Peyer's patch (tissue), 4 donors: ENCODE measurements at regions not wholly inside any gene's neighbourhood (a gene's known extent, or its start where the extent isn't known, plus 50 kb on each side); places are given as distances from the start of the nearest gene placed in this dataset.

Experiments
- DNase-seq, 3 donors: peaks; one replicate each; pipeline ENCODE4 v3.0.0-alpha.2; 2017 to 2019
- H3K27ac ChIP-seq, 4 donors: fragments of 200-600 bp; sonication (generic); one replicate each; pipeline ENCODE4 v1.5.1; 2016 to 2019
- H3K27me3 ChIP-seq, 2 donors: fragments of 200-600 bp; sonication (generic); one replicate each; pipeline ENCODE4 v1.5.1; 2019
- H3K36me3 ChIP-seq, 3 donors: fragments of 200-600 bp; sonication (generic); one replicate each; pipeline ENCODE4 v1.5.1; 2016 to 2019
- H3K4me1 ChIP-seq, 4 donors: fragments of 200-600 bp; sonication (generic); one replicate each; pipeline ENCODE4 v1.5.1; 2016 to 2019
- H3K4me3 ChIP-seq, 4 donors: fragments of 200-600 bp; sonication (generic); 1 replicate in 3 of 4; 2 replicates in 1 of 4; pipeline ENCODE4 v1.5.1; 2016 to 2019; ENCODE audit warnings: mild to moderate bottlenecking in 1 of 4
- H3K9me3 ChIP-seq, 4 donors: fragments of 200-600 bp; sonication (generic); one replicate each; pipeline ENCODE4 v1.5.1; 2016 to 2019; ENCODE audit warnings: mild to moderate bottlenecking in 1 of 4
- POLR2A ChIP-seq, 2 donors: fragments of 450-650 bp; IDR thresholded peaks; one replicate each; pipeline ENCODE4 v1.5.1; 2017; ENCODE audit warnings: antibody characterized with exemption in 2 of 2, mild to moderate bottlenecking in 2 of 2, moderate library complexity in 2 of 2
- TF ChIP-seq, protein P1 (sequence below), 6 experiments: fragments of 450-650 bp in 4 of 6; fragments of 200-600 bp in 2 of 6; sonication (generic) in 1 of 6; IDR thresholded peaks; one replicate each; pipeline ENCODE4 v1.5.1; 2017 to 2019; ENCODE audit warnings: antibody characterized with exemption in 6 of 6, mild to moderate bottlenecking in 3 of 6, moderate library complexity in 1 of 6

DNA sequence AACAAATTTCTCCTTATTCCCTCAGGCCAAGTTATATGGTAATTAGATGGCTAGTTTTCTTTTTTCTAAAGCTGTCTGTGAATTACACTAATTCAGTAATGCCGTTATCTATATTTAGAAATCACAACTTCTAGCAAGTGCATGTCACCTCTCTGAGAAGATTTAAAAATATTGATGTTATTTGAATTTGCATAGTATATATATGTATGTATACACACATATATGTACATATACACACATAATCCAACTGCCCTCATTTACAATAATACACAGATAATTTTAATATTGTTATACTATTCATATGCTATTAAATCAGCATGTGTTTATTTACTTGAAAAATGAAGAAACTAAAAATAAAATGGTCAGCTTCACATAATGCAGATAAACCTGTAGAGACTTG, 563.9 kb downstream of the SLC16A7 start:
- H3K27ac ChIP-seq, result no peak overlapping the region
- no peaks in the 10 kb centered on the region for H3K27me3 ChIP-seq
- H3K4me3 ChIP-seq, result no peak overlapping the region
- H3K4me1 ChIP-seq, result no peaks in the 10 kb centered on the region
- TF ChIP-seq, protein P1, sequence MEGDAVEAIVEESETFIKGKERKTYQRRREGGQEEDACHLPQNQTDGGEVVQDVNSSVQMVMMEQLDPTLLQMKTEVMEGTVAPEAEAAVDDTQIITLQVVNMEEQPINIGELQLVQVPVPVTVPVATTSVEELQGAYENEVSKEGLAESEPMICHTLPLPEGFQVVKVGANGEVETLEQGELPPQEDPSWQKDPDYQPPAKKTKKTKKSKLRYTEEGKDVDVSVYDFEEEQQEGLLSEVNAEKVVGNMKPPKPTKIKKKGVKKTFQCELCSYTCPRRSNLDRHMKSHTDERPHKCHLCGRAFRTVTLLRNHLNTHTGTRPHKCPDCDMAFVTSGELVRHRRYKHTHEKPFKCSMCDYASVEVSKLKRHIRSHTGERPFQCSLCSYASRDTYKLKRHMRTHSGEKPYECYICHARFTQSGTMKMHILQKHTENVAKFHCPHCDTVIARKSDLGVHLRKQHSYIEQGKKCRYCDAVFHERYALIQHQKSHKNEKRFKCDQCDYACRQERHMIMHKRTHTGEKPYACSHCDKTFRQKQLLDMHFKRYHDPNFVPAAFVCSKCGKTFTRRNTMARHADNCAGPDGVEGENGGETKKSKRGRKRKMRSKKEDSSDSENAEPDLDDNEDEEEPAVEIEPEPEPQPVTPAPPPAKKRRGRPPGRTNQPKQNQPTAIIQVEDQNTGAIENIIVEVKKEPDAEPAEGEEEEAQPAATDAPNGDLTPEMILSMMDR (IDR thresholded peaks at IDR 0.05), result no peak
- TF ChIP-seq POLR2A (IDR thresholded peaks at IDR 0.05), result no peak
- H3K9me3 ChIP-seq, result no peaks in the 10 kb centered on the region
- DNase-seq, result no peak
- no peaks in the 10 kb centered on the region for H3K36me3 ChIP-seq

DNA sequence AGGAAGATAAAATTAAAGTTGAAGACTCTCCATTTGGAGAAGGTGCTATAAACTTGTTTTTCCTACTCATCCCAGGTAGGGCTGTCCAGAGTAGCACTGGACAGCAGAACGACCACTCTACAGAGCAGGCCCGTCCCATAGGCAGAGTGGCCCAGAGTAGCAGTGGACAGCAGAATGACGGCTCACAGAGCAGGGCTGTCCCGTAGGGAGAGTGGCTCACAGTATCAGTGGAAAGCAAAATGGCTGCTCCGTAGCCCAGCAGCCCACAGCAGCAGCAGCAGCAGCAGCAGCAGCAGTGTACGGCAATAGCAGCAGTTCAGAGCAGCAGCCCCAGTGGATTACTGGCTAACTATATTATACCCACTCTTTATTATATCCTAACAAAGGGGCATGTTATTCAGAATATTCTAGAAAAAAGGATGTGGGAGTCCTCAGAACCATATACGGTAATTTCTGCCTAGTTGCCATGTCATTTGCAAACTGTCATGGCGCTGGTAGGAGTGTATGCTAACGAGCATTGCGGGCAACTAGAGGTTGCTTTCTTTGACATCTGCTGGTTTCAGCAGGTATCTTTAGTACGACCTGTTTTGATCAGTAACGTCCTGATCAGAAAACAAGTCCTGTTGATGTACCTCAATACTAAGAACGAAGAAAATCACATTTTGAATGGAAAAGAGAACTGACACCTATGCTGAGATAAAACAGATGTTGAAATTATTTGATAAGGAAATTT, 567.3 kb downstream of the SLC16A7 start:
- TF ChIP-seq, protein P1 (IDR thresholded peaks at IDR 0.05), result no peak
- no peak for TF ChIP-seq POLR2A (IDR thresholded peaks at IDR 0.05)
- no peak overlapping the region for H3K4me3 ChIP-seq
- H3K27ac ChIP-seq, result no peak overlapping the region
- H3K9me3 ChIP-seq, result no peaks in the 10 kb centered on the region
- no peaks in the 10 kb centered on the region for H3K36me3 ChIP-seq
- DNase-seq, result no peak
- H3K4me1 ChIP-seq, result no peaks in the 10 kb centered on the region
- H3K27me3 ChIP-seq, result no peaks in the 10 kb centered on the region

DNA sequence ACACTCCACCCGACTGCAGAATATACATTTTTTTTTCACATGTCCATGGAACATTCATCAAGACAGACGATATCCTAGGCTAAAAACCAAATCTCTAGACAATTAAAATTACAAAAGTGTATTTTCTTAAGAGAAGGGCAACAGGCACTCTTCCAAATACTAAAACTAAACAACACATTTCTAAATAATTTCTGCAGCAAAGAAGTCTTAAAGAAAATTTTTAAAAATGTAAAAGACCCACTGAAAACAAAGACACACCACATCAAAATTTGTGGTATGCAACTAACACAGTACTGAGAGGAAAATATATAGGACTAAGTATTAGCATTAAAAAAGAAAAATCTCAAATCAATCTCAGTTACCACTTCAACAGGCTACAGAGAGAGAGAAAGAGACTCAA, 570.0 kb downstream of the SLC16A7 start:
- Histone ChIP-seq H3K4me1 (no peaks in the 10 kb centered on the region), H3K4me3 (no peak overlapping the region), H3K36me3 (no peaks in the 10 kb centered on the region), H3K27ac (no peak overlapping the region), H3K9me3 (no peaks in the 10 kb centered on the region), H3K27me3 (no peaks in the 10 kb centered on the region)
- TF ChIP-seq, protein P1 (IDR thresholded peaks at IDR 0.05), result no peak
- no peak for TF ChIP-seq POLR2A (IDR thresholded peaks at IDR 0.05)
- DNase-seq, result no peak

DNA sequence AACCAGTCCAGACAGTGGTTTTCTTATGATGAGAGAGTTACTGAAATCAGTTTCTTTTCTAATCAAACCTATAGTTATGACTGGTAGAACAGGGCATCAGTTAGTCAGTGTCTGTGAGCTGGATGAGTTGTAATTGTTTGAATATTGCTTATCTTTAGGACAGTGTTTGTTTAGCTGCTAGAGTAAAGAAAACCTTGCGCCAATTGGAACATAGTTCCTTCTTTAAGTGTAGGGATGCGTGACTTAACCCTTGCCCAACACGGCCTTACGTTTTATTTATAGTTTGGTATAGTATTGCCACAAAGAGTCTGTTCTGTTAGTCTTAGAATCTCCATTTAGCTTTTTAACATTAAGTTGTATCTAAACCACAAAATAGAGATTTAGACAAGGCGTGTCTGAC, 572.6 kb downstream of the SLC16A7 start:
- H3K9me3 ChIP-seq, result no peaks in the 10 kb centered on the region
- no peak for DNase-seq
- H3K4me1 ChIP-seq, result no peaks in the 10 kb centered on the region
- TF ChIP-seq, protein P1 (IDR thresholded peaks at IDR 0.05), result no peak
- TF ChIP-seq POLR2A (IDR thresholded peaks at IDR 0.05), result no peak
- no peak overlapping the region for H3K27ac ChIP-seq
- no peaks in the 10 kb centered on the region for H3K27me3 ChIP-seq
- no peaks in the 10 kb centered on the region for H3K36me3 ChIP-seq
- no peak overlapping the region for H3K4me3 ChIP-seq

DNA sequence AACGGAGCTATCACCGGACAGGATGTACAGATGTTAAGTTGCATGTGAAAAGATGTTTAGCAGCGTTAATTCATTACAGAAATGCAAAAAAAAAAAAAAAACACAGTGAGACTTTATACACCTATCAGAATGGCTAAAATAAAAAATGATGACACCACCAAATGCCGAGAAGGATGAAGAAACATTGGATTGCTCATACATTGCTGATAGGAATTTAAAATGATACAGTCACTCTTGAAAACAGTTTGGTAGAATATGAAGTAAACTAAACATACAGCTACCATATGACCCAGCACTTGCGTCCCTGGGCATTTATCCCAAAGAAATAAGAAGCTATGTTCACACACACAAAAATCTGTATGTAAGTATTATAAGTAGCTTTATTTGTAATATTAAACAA, 574.1 kb downstream of the SLC16A7 start:
- Histone ChIP-seq H3K36me3 (no peaks in the 10 kb centered on the region), H3K4me3 (no peak overlapping the region), H3K9me3 (no peaks in the 10 kb centered on the region), H3K27ac (no peak overlapping the region), H3K4me1 (no peaks in the 10 kb centered on the region), H3K27me3 (no peaks in the 10 kb centered on the region)
- DNase-seq, result no peak
- TF ChIP-seq, protein P1 (IDR thresholded peaks at IDR 0.05), result no peak
- no peak for TF ChIP-seq POLR2A (IDR thresholded peaks at IDR 0.05)
